ENCODE measurements at regions not wholly inside any gene's neighbourhood (a gene's known extent, or its start where the extent isn't known, plus 50 kb on each side); places are given as distances from the start of the nearest gene placed in this dataset.

DNA sequence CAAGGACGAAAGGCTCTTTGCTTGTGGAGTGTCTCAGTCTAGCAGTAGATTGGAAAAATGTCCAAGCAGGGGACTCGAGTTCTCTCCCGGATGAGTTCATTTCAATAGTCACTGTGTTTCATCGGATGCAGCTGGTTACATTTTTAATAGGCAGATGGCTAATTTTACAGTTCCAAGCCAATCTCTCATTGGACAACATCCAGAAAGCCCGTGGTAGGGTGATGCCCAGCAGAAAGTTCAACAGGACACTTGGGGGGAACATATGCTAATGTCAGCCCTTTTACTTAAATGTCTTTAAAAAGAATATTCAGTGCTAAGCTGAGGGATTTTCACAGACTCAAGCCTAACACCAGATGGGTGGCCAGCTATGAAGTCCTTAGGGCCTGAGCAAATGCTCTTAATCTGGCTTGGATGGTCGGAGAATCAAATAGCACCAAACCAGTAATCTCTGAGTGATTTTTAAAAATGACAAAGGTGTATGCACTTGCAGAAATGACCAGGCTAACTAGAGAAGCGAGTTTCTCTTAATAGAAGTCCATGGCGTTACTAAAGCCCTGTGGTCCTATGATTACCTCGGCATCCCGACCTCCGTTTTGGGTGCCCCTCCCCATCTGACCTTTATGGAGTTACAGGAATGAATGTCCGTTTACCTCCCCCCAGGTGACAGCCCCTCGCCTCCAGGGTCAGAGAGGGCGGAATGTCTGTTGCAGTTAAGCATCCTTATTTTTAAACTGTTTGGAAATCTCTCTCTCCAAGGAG lies 289.2 kb upstream of the SALL1 start:
- peak in 5 of 6 donors; percentile 44 to 86 (median 64) for DNase-seq (ENCODE audit: low read depth in 4 of 6, low spot score in 6 of 6)
- Histone ChIP-seq H3K9me3 (ENCODE audit: control insufficient read depth, insufficient read depth, low read length) (no peaks in the 10 kb centered on the region), H3K36me3 (ENCODE audit: control insufficient read depth, insufficient read depth, low read length) (no peaks in the 10 kb centered on the region), H3K27ac (ENCODE audit: low read depth, low read length) (peak overlapping the region; percentile 85), H3K4me1 (ENCODE audit: control insufficient read depth, insufficient read depth, low read length) (peaks cover 8% of the 10 kb centered on the region), H3K27me3 (ENCODE audit: control insufficient read depth, insufficient read depth, low read length) (peaks cover 9% of the 10 kb centered on the region), H3K4me3 (ENCODE audit: low read depth, low read length) (no peak overlapping the region)
- WGBS (ENCODE audit: insufficient coverage) = 25% methylated on average over 3 of the region's 14 CpGs

DNA sequence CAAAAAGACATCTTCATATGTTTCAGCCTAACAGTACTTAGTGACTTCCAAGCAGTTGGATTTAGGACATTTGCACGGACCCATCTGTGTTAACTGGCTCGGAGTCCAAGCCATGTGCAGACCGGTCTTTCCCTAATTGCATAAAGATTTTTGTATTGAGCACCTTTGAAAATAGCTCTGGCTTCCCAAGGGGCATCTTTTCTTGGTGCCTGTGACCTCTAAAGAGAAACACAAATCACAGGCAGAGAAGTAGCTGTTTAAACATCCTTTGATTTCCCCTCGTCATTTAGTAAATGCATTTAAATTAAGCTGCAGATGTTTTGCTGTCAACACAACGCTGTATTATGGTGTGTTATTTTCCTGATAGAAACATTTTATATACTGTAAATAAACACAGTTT lies 288.2 kb upstream of the SALL1 start:
- Histone ChIP-seq H3K27me3 (ENCODE audit: control insufficient read depth, insufficient read depth, low read length) (peaks cover 9% of the 10 kb centered on the region), H3K9me3 (ENCODE audit: control insufficient read depth, insufficient read depth, low read length) (no peaks in the 10 kb centered on the region), H3K4me1 (ENCODE audit: control insufficient read depth, insufficient read depth, low read length) (peaks cover 8% of the 10 kb centered on the region), H3K4me3 (ENCODE audit: low read depth, low read length) (no peak overlapping the region), H3K27ac (ENCODE audit: low read depth, low read length) (peak overlapping the region; percentile 85), H3K36me3 (ENCODE audit: control insufficient read depth, insufficient read depth, low read length) (no peaks in the 10 kb centered on the region)
- DNase-seq (ENCODE audit: low read depth in 4 of 6, low spot score in 6 of 6) = peak in 2 of 6 donors; percentile 40 to 52
- WGBS (ENCODE audit: insufficient coverage) = 17% methylated on average over 2 of the region's 5 CpGs

DNA sequence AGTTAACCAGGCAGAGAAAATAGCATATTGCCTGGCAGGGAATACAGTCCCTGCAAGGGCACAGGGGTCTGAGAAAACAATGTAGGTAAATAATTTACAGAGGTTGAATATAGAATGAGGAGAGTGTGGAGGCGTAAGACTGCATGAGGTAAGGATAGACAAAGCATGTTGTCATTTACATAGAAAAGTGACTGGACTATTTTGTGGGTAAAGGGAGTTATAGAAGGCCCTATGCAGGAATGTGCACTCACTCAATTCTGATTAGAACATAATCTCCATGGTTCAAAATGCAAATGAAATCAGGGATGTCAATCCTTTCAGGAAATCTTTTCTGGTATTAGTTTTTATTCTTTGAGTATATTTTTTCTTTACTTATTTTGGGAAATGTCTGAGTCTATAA lies 285.7 kb upstream of the SALL1 start:
- 92% methylated on average over 1 of the region's 1 CpG for WGBS (ENCODE audit: insufficient coverage)
- Histone ChIP-seq H3K9me3 (ENCODE audit: control insufficient read depth, insufficient read depth, low read length) (no peaks in the 10 kb centered on the region), H3K4me1 (ENCODE audit: control insufficient read depth, insufficient read depth, low read length) (peaks cover 11% of the 10 kb centered on the region), H3K36me3 (ENCODE audit: control insufficient read depth, insufficient read depth, low read length) (no peaks in the 10 kb centered on the region), H3K4me3 (ENCODE audit: low read depth, low read length) (no peak overlapping the region), H3K27me3 (ENCODE audit: control insufficient read depth, insufficient read depth, low read length) (peaks cover 9% of the 10 kb centered on the region), H3K27ac (ENCODE audit: low read depth, low read length) (no peak overlapping the region)
- DNase-seq (ENCODE audit: low read depth in 4 of 6, low spot score in 6 of 6) = no peak

DNA sequence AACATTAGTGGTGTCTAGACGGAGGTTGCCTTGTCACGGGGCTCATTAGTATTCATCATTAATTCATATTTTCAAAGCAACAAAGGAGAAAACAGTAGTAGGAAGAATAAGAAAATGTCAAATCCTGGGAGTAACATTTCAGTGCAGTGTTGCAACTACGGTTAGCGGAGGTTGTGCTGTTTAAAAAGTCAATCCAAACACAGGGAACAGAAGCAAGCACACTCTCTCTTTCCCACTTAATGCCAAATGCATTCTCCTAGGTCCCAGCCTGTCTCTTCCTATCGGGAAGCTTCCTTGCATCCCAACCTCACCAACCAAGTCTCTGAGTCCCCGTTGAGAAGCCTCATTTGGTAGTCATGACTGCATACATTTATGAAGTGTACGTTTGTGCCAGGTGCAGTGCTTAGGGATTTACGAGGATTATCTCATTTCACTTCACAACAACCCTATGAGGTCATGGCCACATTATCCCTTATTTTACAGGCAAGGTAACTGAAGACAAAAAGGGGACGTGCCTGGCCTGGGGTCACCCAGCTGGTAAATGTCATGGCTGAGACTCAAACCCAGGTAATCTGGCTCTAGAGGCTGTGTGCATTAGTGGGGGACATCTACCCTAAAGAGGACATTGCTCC lies 283.6 kb upstream of the SALL1 start:
- no peak for DNase-seq (ENCODE audit: low read depth in 4 of 6, low spot score in 6 of 6)
- Histone ChIP-seq H3K27ac (ENCODE audit: low read depth, low read length) (no peak overlapping the region), H3K36me3 (ENCODE audit: control insufficient read depth, insufficient read depth, low read length) (no peaks in the 10 kb centered on the region), H3K27me3 (ENCODE audit: control insufficient read depth, insufficient read depth, low read length) (no peaks in the 10 kb centered on the region), H3K4me3 (ENCODE audit: low read depth, low read length) (no peak overlapping the region), H3K9me3 (ENCODE audit: control insufficient read depth, insufficient read depth, low read length) (no peaks in the 10 kb centered on the region), H3K4me1 (ENCODE audit: control insufficient read depth, insufficient read depth, low read length) (peaks cover 4% of the 10 kb centered on the region)
- no CpG with 5 or more reads among the region's 9 CpGs for WGBS (ENCODE audit: insufficient coverage)

DNA sequence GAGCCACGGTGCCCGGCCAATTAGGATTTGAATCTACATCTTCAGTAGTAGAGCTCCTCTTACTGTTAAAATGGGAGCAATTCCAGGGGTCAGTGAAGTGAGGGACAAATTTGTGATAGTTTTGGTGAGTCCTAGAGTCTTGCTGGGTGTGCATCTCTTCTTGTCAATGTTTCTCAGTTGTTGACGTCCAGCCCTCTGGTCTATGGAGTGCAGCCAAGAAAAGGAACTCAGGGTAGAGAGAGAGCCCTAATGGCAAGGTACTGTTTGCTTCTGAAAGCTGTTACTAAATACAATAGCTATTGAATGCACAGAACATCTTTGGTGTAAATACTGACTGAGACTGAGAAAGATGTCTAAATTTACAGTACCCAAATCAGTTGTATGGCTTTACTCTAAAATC lies 282.5 kb upstream of the SALL1 start:
- no peak overlapping the region for H3K4me3 ChIP-seq (ENCODE audit: low read depth, low read length)
- DNase-seq (ENCODE audit: low read depth in 4 of 6, low spot score in 6 of 6) = peak in 2 of 6 donors; percentile 36 to 55
- H3K4me1 ChIP-seq (ENCODE audit: control insufficient read depth, insufficient read depth, low read length) = peaks cover 4% of the 10 kb centered on the region
- H3K9me3 ChIP-seq (ENCODE audit: control insufficient read depth, insufficient read depth, low read length) = no peaks in the 10 kb centered on the region
- 43% methylated on average over 3 of the region's 3 CpGs for WGBS (ENCODE audit: insufficient coverage)
- H3K36me3 ChIP-seq (ENCODE audit: control insufficient read depth, insufficient read depth, low read length) = no peaks in the 10 kb centered on the region
- no peak overlapping the region for H3K27ac ChIP-seq (ENCODE audit: low read depth, low read length)
- no peaks in the 10 kb centered on the region for H3K27me3 ChIP-seq (ENCODE audit: control insufficient read depth, insufficient read depth, low read length)

DNA sequence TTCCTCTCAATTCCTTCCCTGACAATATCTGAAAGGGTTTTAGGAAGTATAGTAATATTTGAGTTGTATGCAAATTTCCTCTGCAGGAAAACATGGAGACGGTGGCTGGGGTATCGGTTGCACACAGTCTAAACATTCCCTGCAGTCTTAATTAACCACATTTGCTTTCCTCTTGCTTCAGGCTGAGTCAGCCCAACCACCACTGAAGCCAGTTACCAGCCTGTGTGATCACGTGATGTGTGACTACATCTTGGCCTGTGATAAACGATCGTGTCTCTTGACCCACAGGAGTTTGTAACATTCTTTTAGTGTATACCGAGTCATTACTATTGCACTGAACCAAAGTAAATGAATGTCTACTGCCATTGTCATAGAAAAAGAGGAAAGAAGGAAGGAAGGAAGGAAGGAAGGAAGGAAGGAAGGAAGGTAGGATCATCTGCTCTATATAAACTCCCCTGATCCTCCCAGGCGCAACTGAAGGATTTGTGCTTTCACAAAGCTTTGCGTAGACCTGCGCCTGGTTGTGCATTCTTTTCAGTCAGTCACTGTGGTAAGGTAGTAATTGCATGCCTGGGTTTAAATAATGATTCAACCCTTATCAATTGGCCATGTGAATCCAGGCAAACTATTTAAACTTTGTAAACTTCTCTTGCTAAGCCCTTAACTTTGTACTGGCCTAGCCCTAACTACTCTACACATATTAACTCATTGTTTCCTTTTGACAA lies 280.6 kb upstream of the SALL1 start:
- no peak overlapping the region for H3K4me3 ChIP-seq (ENCODE audit: low read depth, low read length)
- WGBS (ENCODE audit: insufficient coverage) = 28% methylated on average over 2 of the region's 9 CpGs
- no peaks in the 10 kb centered on the region for H3K27me3 ChIP-seq (ENCODE audit: control insufficient read depth, insufficient read depth, low read length)

DNA sequence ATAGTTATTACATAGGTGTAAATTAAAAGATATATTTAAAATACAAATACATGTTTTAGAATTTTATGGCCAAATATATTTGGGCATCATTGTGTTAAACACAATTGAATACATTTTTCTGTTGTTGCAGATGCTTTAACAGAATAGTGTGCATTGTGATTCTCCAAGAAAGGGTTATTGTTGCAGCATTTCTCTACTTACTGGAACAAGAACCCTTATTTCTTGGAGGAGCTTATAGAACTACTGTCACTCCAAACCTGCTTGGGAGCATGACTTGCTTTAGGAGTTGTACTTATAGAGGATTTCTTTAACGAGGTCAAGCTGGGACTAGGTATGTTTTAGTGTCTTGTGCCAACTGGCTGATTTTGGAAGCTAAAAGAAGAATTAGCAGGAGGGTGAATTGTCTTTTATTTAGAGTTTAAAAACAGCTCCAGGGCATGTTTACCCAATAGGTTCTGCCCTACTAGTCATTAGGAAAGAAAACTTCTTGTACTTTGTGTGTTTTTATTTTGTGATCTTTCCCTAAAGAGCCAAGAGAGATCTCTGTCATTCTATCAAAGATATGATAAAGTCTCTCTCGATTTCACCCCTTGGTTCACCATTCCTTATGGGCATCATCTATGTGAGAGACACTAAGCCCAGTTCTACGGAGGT lies 279.8 kb upstream of the SALL1 start:
- WGBS (ENCODE audit: insufficient coverage) = no CpG with 5 or more reads among the region's 3 CpGs
- H3K4me1 ChIP-seq (ENCODE audit: control insufficient read depth, insufficient read depth, low read length) = peaks cover 4% of the 10 kb centered on the region
- no peaks in the 10 kb centered on the region for H3K9me3 ChIP-seq (ENCODE audit: control insufficient read depth, insufficient read depth, low read length)
- no peaks in the 10 kb centered on the region for H3K27me3 ChIP-seq (ENCODE audit: control insufficient read depth, insufficient read depth, low read length)
- no peak overlapping the region for H3K27ac ChIP-seq (ENCODE audit: low read depth, low read length)
- no peak overlapping the region for H3K4me3 ChIP-seq (ENCODE audit: low read depth, low read length)
- H3K36me3 ChIP-seq (ENCODE audit: control insufficient read depth, insufficient read depth, low read length) = no peaks in the 10 kb centered on the region
- no peak for DNase-seq (ENCODE audit: low read depth in 4 of 6, low spot score in 6 of 6)

More for the DNA sequence above, 280.6 kb upstream of the SALL1 start:
- peaks cover 4% of the 10 kb centered on the region for H3K4me1 ChIP-seq (ENCODE audit: control insufficient read depth, insufficient read depth, low read length)
- H3K9me3 ChIP-seq (ENCODE audit: control insufficient read depth, insufficient read depth, low read length) = no peaks in the 10 kb centered on the region
- DNase-seq (ENCODE audit: low read depth in 4 of 6, low spot score in 6 of 6) = peak in 1 of 6 donors; percentile 55
- no peak overlapping the region for H3K27ac ChIP-seq (ENCODE audit: low read depth, low read length)
- H3K36me3 ChIP-seq (ENCODE audit: control insufficient read depth, insufficient read depth, low read length) = no peaks in the 10 kb centered on the region

DNA sequence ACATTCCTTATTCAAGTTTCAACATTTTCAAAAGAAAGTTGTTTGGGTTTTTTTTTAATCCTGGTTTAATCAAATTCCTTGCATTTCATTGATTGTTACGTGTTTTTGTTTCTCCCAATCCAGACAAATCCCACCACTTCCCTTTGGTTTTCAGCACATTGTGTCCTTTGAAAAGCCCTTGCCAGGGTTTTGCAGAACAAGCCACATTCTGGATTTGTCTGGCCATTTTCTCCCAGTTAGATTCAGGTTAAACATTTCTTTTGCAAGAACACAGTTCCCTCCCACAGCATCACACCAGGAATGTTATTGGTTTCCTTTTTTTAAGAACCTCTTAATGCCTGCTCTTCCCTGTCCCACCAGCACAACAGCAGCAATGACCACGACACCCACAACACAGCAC lies 278.0 kb upstream of the SALL1 start:
- no peaks in the 10 kb centered on the region for H3K27me3 ChIP-seq (ENCODE audit: control insufficient read depth, insufficient read depth, low read length)
- 86% methylated on average over 1 of the region's 2 CpGs for WGBS (ENCODE audit: insufficient coverage)
- H3K9me3 ChIP-seq (ENCODE audit: control insufficient read depth, insufficient read depth, low read length) = no peaks in the 10 kb centered on the region
- H3K4me1 ChIP-seq (ENCODE audit: control insufficient read depth, insufficient read depth, low read length) = peaks cover 4% of the 10 kb centered on the region
- no peak overlapping the region for H3K27ac ChIP-seq (ENCODE audit: low read depth, low read length)
- H3K36me3 ChIP-seq (ENCODE audit: control insufficient read depth, insufficient read depth, low read length) = no peaks in the 10 kb centered on the region
- no peak for DNase-seq (ENCODE audit: low read depth in 4 of 6, low spot score in 6 of 6)
- no peak overlapping the region for H3K4me3 ChIP-seq (ENCODE audit: low read depth, low read length)

DNA sequence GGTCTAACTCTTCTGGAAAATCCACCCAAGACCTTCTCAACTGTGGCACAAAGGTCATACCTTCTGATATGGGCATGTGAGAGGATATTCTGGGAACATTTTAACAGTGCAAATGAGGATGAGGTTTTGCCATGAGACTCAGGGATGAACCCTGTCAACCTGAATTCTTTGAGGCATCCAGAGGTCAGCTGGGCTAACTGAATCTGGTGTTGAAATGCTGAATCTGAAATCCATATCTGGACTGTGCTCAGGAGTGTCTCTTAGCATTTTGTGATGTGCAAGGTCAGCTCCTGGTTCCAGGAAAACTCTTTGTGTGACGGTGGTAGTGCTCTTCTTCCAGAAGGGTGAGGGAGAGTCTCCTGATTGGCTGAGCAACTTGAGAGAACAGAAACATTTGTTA lies 276.0 kb upstream of the SALL1 start:
- no peak for DNase-seq (ENCODE audit: low read depth in 4 of 6, low spot score in 6 of 6)
- Histone ChIP-seq H3K27ac (ENCODE audit: low read depth, low read length) (no peak overlapping the region), H3K4me3 (ENCODE audit: low read depth, low read length) (no peak overlapping the region), H3K4me1 (ENCODE audit: control insufficient read depth, insufficient read depth, low read length) (no peaks in the 10 kb centered on the region), H3K36me3 (ENCODE audit: control insufficient read depth, insufficient read depth, low read length) (no peaks in the 10 kb centered on the region), H3K27me3 (ENCODE audit: control insufficient read depth, insufficient read depth, low read length) (no peaks in the 10 kb centered on the region), H3K9me3 (ENCODE audit: control insufficient read depth, insufficient read depth, low read length) (no peaks in the 10 kb centered on the region)
- 63% methylated on average over 1 of the region's 1 CpG for WGBS (ENCODE audit: insufficient coverage)
